H9 (cell line): ENCODE measurements at regions not wholly inside any gene's neighbourhood (a gene's known extent, or its start where the extent isn't known, plus 50 kb on each side); places are given as distances from the start of the nearest gene placed in this dataset.

Source experiments
- DNase-seq: peaks from one replicate; pipeline ENCODE4 v3.0.0-alpha.2; 2017
- H2AFZ ChIP-seq: one replicate; pipeline ENCODE4 v1.6.1; 2013; ENCODE audit warnings: mild to moderate bottlenecking, low read length, control low read depth, moderate library complexity
- H2AK5ac ChIP-seq: 2 replicates; pipeline ENCODE4 v1.6.1; 2013; ENCODE audit warnings: low read length, control low read depth, mixed read lengths; ENCODE audit not compliant: insufficient read length
- H2BK120ac ChIP-seq: one replicate; pipeline ENCODE4 v1.6.1; 2013; ENCODE audit warnings: low read depth, mild to moderate bottlenecking, low read length, control low read depth, inconsistent platforms; ENCODE audit not compliant: poor library complexity, severe bottlenecking
- H2BK12ac ChIP-seq: 2 replicates; pipeline ENCODE4 v1.6.1; 2013; ENCODE audit warnings: low read length, control low read depth, mixed read lengths, low read depth; ENCODE audit not compliant: insufficient read length
- H2BK15ac ChIP-seq: 2 replicates; pipeline ENCODE4 v1.6.1; 2013; ENCODE audit warnings: low read depth, low read length, control low read depth
- H2BK20ac ChIP-seq: one replicate; pipeline ENCODE4 v1.6.1; 2013; ENCODE audit warnings: low read depth, mild to moderate bottlenecking, low read length, control low read depth, inconsistent platforms; ENCODE audit not compliant: poor library complexity, severe bottlenecking
- H2BK5ac ChIP-seq: 2 replicates; pipeline ENCODE4 v1.6.1; 2013; ENCODE audit warnings: low read length, control low read depth, mixed read lengths; ENCODE audit not compliant: insufficient read length
- H3K14ac ChIP-seq: 2 replicates; pipeline ENCODE4 v1.6.1; 2013; ENCODE audit warnings: low read length, control low read depth; ENCODE audit not compliant: insufficient read depth
- H3K18ac ChIP-seq: 2 replicates; pipeline ENCODE4 v1.6.1; 2013; ENCODE audit warnings: low read depth, mild to moderate bottlenecking, mixed read lengths, low read length, control low read depth; ENCODE audit not compliant: insufficient read length
- H3K23ac ChIP-seq: 2 replicates; pipeline ENCODE4 v1.6.1; 2013; ENCODE audit warnings: low read length, control low read depth, mixed read lengths, low read depth; ENCODE audit not compliant: insufficient read length
- H3K23me2 ChIP-seq: 2 replicates; pipeline ENCODE4 v1.6.1; 2013; ENCODE audit warnings: low read depth, mild to moderate bottlenecking, mixed read lengths, low read length, control low read depth; ENCODE audit not compliant: insufficient read length, poor library complexity, severe bottlenecking
- H3K27ac ChIP-seq: 2 replicates; pipeline ENCODE4 v1.5.1; 2013; ENCODE audit warnings: low read length, control low read depth, mixed read lengths, low read depth; ENCODE audit not compliant: insufficient read length
- H3K27me3 ChIP-seq: 2 replicates; pipeline ENCODE4 v1.6.1; 2013; ENCODE audit warnings: low read length, control low read depth, inconsistent platforms; ENCODE audit not compliant: insufficient read depth
- H3K4ac ChIP-seq: 2 replicates; pipeline ENCODE4 v1.6.1; 2013; ENCODE audit warnings: low read depth, mild to moderate bottlenecking, control low read depth, inconsistent platforms, low read length, moderate library complexity
- H3K4me1 ChIP-seq: 2 replicates; pipeline ENCODE4 v1.6.1; 2013; ENCODE audit warnings: low read length, control low read depth, inconsistent platforms; ENCODE audit not compliant: insufficient read depth
- H3K4me2 ChIP-seq: 2 replicates; pipeline ENCODE4 v1.6.1; 2013; ENCODE audit warnings: low read length, control low read depth, mixed read lengths; ENCODE audit not compliant: insufficient read length, insufficient read depth
- H3K56ac ChIP-seq: 2 replicates; pipeline ENCODE4 v1.6.1; 2013; ENCODE audit warnings: low read depth, mild to moderate bottlenecking, mixed read lengths, low read length, control low read depth; ENCODE audit not compliant: insufficient read length
- H3K79me1 ChIP-seq: 2 replicates; pipeline ENCODE4 v1.6.1; 2013; ENCODE audit warnings: low read depth, mild to moderate bottlenecking, moderate library complexity, low read length, control low read depth, inconsistent platforms; ENCODE audit not compliant: insufficient read depth, poor library complexity, severe bottlenecking
- H3K79me2 ChIP-seq: 2 replicates; pipeline ENCODE4 v1.6.1; 2013; ENCODE audit warnings: low read length, control low read depth, inconsistent platforms; ENCODE audit not compliant: insufficient read depth
- H3K9ac ChIP-seq: 2 replicates; pipeline ENCODE4 v1.6.1; 2013; ENCODE audit warnings: low read length, control low read depth, mixed read lengths; ENCODE audit not compliant: insufficient read length; ENCODE audit errors: extremely low read depth
- H3K9me3 ChIP-seq: one replicate; pipeline ENCODE4 v1.6.1; 2013; ENCODE audit warnings: low read depth, low read length, inconsistent platforms; ENCODE audit not compliant: control insufficient read depth
- H3T11ph ChIP-seq: one replicate; pipeline ENCODE4 v1.6.1; 2013; ENCODE audit warnings: mild to moderate bottlenecking, low read length, control low read depth, inconsistent platforms
- H4K20me1 ChIP-seq: one replicate; pipeline ENCODE4 v1.6.1; 2013; ENCODE audit not compliant: control insufficient read depth, insufficient read length, insufficient read depth
- H4K5ac ChIP-seq: 2 replicates; pipeline ENCODE4 v1.6.1; 2013; ENCODE audit warnings: low read depth, mild to moderate bottlenecking, mixed read lengths, low read length, control low read depth; ENCODE audit not compliant: insufficient read length
- H4K8ac ChIP-seq: replicated peaks from 2 replicates; pipeline ENCODE4 v1.6.1; 2013; ENCODE audit warnings: low read length, control low read depth, mixed read lengths, low read depth; ENCODE audit not compliant: insufficient read length
- H4K91ac ChIP-seq: 2 replicates; pipeline ENCODE4 v1.6.1; 2013; ENCODE audit warnings: low read depth, mild to moderate bottlenecking, moderate library complexity, mixed read lengths, low read length, control low read depth; ENCODE audit not compliant: insufficient read length
- H3K27ac Mint-ChIP-seq, 3 experiments: 2 replicates in 2 of 3; 3 replicates in 1 of 3; pipeline ENCODE4 v1.8.0; 2020 to 2021; ENCODE audit warnings: mixed read lengths in 3 of 3, mild to moderate bottlenecking in 1 of 3, moderate library complexity in 1 of 3
- H3K27me3 Mint-ChIP-seq: 2 replicates; pipeline ENCODE4 v1.8.0; 2021; ENCODE audit warnings: low read depth, mild to moderate bottlenecking, moderate library complexity, mixed read lengths
- H3K36me3 Mint-ChIP-seq, 3 experiments: 2 replicates in 2 of 3; 3 replicates in 1 of 3; pipeline ENCODE4 v1.8.0; 2020 to 2021; ENCODE audit warnings: low read depth in 3 of 3, mixed read lengths in 3 of 3; ENCODE audit not compliant: insufficient read depth in 1 of 3
- H3K4me1 Mint-ChIP-seq, 2 experiments: 2 replicates each; pipeline ENCODE4 v1.8.0; 2020; ENCODE audit warnings: mixed read lengths in 2 of 2
- H3K4me3 Mint-ChIP-seq, 2 experiments: 2 replicates in 1 of 2; 3 replicates in 1 of 2; pipeline ENCODE4 v1.8.0; 2020 to 2021; ENCODE audit warnings: mild to moderate bottlenecking in 2 of 2, mixed read lengths in 2 of 2, moderate library complexity in 1 of 2
- H3K9me3 Mint-ChIP-seq, 2 experiments: 2 replicates in 1 of 2; 3 replicates in 1 of 2; pipeline ENCODE4 v1.8.0; 2020; ENCODE audit warnings: mild to moderate bottlenecking in 2 of 2, mixed read lengths in 2 of 2, moderate library complexity in 1 of 2
- WGBS: extraction: QIAGEN DNeasy Blood & Tissue Kit; methylation state at CpG from one replicate; pipeline ENCODE4 v1.1.7; 2013; ENCODE audit warnings: missing lambda C conversion rate, low lambda C conversion rate, mixed read lengths; ENCODE audit not compliant: insufficient read length; ENCODE audit errors: extremely low coverage; 5-methylcytosine and 5-hydroxymethylcytosine counted together
- TF ChIP-seq, protein P1 (sequence below): fragments of 200-600 bp; sonication (generic); conservative IDR thresholded peaks from 3 replicates; pipeline ENCODE4 v1.8.0; 2021; ENCODE audit warnings: antibody characterized with exemption, mild to moderate bottlenecking

DNA sequence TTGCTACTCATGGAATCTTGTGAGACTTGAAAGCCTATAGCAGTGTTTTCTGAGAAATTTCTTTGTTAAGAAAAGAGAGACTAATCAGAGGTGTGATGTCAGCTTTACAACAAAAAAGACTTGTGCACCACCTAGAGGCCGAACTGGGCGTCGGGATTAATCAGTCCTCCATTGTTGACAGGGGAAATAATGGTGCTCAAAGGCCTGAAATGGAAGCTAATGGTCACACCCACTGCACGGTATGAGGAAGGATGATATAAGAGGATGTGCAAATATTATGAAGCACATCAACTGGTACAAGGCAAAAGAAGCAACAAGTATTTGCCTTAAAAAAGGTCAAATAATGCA, 480.2 kb upstream of the MIR17HG start:
- WGBS = no CpG with 5 or more reads among the region's 4 CpGs
- H3K18ac ChIP-seq = no peak overlapping the region
- H2BK15ac ChIP-seq = no peak overlapping the region
- no peak overlapping the region for H3T11ph ChIP-seq
- Mint-ChIP-seq H3K4me3 (no peak overlapping the region), H3K4me1 (peaks cover 7 to 9% of the 10 kb centered on the region in 2 experiments), H3K36me3 (no peaks in the 10 kb centered on the region), H3K9me3 (no peaks in the 10 kb centered on the region), H3K27ac (no peak overlapping the region), H3K27me3 (no peaks in the 10 kb centered on the region)
- no peaks in the 10 kb centered on the region for H3K23me2 ChIP-seq
- TF ChIP-seq, protein P1, sequence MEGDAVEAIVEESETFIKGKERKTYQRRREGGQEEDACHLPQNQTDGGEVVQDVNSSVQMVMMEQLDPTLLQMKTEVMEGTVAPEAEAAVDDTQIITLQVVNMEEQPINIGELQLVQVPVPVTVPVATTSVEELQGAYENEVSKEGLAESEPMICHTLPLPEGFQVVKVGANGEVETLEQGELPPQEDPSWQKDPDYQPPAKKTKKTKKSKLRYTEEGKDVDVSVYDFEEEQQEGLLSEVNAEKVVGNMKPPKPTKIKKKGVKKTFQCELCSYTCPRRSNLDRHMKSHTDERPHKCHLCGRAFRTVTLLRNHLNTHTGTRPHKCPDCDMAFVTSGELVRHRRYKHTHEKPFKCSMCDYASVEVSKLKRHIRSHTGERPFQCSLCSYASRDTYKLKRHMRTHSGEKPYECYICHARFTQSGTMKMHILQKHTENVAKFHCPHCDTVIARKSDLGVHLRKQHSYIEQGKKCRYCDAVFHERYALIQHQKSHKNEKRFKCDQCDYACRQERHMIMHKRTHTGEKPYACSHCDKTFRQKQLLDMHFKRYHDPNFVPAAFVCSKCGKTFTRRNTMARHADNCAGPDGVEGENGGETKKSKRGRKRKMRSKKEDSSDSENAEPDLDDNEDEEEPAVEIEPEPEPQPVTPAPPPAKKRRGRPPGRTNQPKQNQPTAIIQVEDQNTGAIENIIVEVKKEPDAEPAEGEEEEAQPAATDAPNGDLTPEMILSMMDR = peak; percentile 86
- H3K56ac ChIP-seq = no peak overlapping the region
- H3K79me1 ChIP-seq = no peaks in the 10 kb centered on the region
- H2BK12ac ChIP-seq = no peak overlapping the region
- no peak overlapping the region for H4K5ac ChIP-seq
- no peak overlapping the region for H3K14ac ChIP-seq
- H2AK5ac ChIP-seq = no peak overlapping the region
- no peak overlapping the region for H2BK5ac ChIP-seq
- no peaks in the 10 kb centered on the region for H3K9me3 ChIP-seq
- H4K91ac ChIP-seq = no peak overlapping the region
- H2AFZ ChIP-seq = no peak overlapping the region
- H3K27me3 ChIP-seq = no peaks in the 10 kb centered on the region
- H3K4me2 ChIP-seq = no peak overlapping the region
- no peak overlapping the region for H3K27ac ChIP-seq
- no peak overlapping the region for H3K9ac ChIP-seq
- H3K4ac ChIP-seq = no peak overlapping the region
- no peaks in the 10 kb centered on the region for H3K4me1 ChIP-seq
- no peaks in the 10 kb centered on the region for H4K20me1 ChIP-seq
- no peak overlapping the region for H4K8ac ChIP-seq
- no peak overlapping the region for H2BK20ac ChIP-seq
- no peaks in the 10 kb centered on the region for H3K79me2 ChIP-seq
- no peak overlapping the region for H2BK120ac ChIP-seq
- H3K23ac ChIP-seq = no peak overlapping the region
- DNase-seq = peak; percentile 76
